ENCODE measurements at regions not wholly inside any gene's neighbourhood (a gene's known extent, or its start where the extent isn't known, plus 50 kb on each side); places are given as distances from the start of the nearest gene placed in this dataset.

DNA sequence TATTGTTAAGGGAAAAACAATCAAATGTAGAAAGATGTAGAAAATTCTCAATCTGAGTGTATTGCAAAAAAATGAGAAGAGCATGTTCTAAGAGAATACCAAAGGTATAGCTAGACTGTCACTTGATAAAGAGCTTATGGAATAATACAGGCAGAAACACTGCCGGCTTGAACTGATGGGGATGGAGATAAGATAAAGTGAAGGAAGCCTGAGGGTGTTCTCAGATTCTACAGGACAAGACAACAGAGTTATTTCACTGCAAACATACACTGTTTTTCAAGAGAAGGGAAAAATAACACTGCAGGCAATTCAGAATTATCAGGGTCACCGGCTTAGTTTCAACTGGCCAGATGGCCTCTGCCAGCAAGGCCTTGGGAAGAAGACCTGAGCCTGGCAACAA, 80.0 kb downstream of the ZNF716 start:
- no peak overlapping the region for H4K91ac ChIP-seq (replicated peaks; ENCODE audit: insufficient read length, low read length)
- H3K4me1 ChIP-seq (replicated peaks in 1 of 4; ENCODE audit: control insufficient read depth in 3 of 4, insufficient read depth in 4 of 4, low read length in 3 of 4), result no peaks in the 10 kb centered on the region
- no peak overlapping the region for H3K4me3 ChIP-seq (ENCODE audit: extremely low read depth in 1 of 4, insufficient read depth in 2 of 4, low read depth in 3 of 4, low read length in 4 of 4)
- ChIA-PET CTCF (ENCODE audit: partially characterized antibody) (no interaction called here), POLR2A (ENCODE audit: partially characterized antibody) (no interaction called here)
- no peaks in the 10 kb centered on the region for H3K36me3 ChIP-seq (ENCODE audit: control insufficient read depth in 2 of 4, insufficient read depth in 4 of 4, low read length in 3 of 4)
- TF ChIP-seq NRF1 (IDR thresholded peaks at IDR 0.05; ENCODE audit: low read depth, low read length) (no peak), CEBPB (IDR thresholded peaks at IDR 0.05; ENCODE audit: low read depth, low read length) (no peak), TAF7 (optimal IDR thresholded peaks at IDR 0.05; ENCODE audit: borderline replicate concordance, low read depth, low read length) (no peak), BACH1 (IDR thresholded peaks at IDR 0.05; ENCODE audit: low read length) (no peak), BRCA1 (IDR thresholded peaks at IDR 0.05; ENCODE audit: low read depth, low read length) (no peak)
- H2BK15ac ChIP-seq (ENCODE audit: low read length), result no peak overlapping the region
- H2AFZ ChIP-seq (ENCODE audit: low read length), result no peak overlapping the region
- no peak overlapping the region for H3K27ac ChIP-seq (ENCODE audit: low read depth, low read length)
- H4K5ac ChIP-seq (ENCODE audit: insufficient read length, low read depth, low read length), result no peak overlapping the region
- H3K23ac ChIP-seq (ENCODE audit: insufficient read length), result no peak overlapping the region
- no peak overlapping the region for H3K4ac ChIP-seq (replicated peaks; ENCODE audit: insufficient read length, low read depth, low read length)
- H3K9me3 ChIP-seq (ENCODE audit: insufficient read depth in 2 of 2, low read depth in 1 of 2, low read length in 1 of 2), result peaks cover 34 to 52% of the 10 kb centered on the region in 2 experiments; a peak in 3 of 4 replicates
- H2BK20ac ChIP-seq (ENCODE audit: low read length), result no peak overlapping the region
- FAIRE-seq (no peak), DNase-seq (ENCODE audit: low read depth in 1 of 2, low spot score in 2 of 2) (no peak)
- H2BK5ac ChIP-seq (ENCODE audit: low read depth, low read length), result no peak overlapping the region
- H3K14ac ChIP-seq (ENCODE audit: insufficient read length), result no peak overlapping the region
- no peak overlapping the region for H2BK120ac ChIP-seq (replicated peaks; ENCODE audit: low read depth, low read length)
- WGBS, 2 experiments (ENCODE audit: extremely low coverage in 1 of 2, insufficient coverage in 1 of 2, insufficient read length in 1 of 2, insufficient replicate concordance in 2 of 2, low coverage in 1 of 2, low lambda C conversion rate in 2 of 2, missing lambda C conversion rate in 1 of 2), result 62% methylated on average over 2 of the region's 2 CpGs; no CpG with 5 or more reads in 1 of the 2 experiments
- no peak overlapping the region for H2BK12ac ChIP-seq (ENCODE audit: low read depth, low read length)
- no peak overlapping the region for H3K56ac ChIP-seq (replicated peaks; ENCODE audit: insufficient read length, low read depth, low read length)
- no peak overlapping the region for H4K8ac ChIP-seq (ENCODE audit: extremely low read depth, insufficient read depth, low read length)
- H3K27me3 ChIP-seq (replicated peaks in 1 of 4; ENCODE audit: control insufficient read depth in 3 of 4, extremely low read depth in 1 of 4, insufficient read depth in 3 of 4, low read length in 3 of 4), result no peaks in the 10 kb centered on the region
- no peaks in the 10 kb centered on the region for H3K79me1 ChIP-seq (ENCODE audit: low read depth, low read length)
- H4K20me1 ChIP-seq (replicated peaks in 1 of 2; ENCODE audit: control insufficient read depth in 1 of 2, insufficient read depth in 2 of 2, low read length in 2 of 2), result no peaks in the 10 kb centered on the region
- no peak overlapping the region for H3K4me2 ChIP-seq (ENCODE audit: insufficient read depth in 1 of 2, low read depth in 2 of 2, low read length in 2 of 2)
- no peaks in the 10 kb centered on the region for H3K23me2 ChIP-seq (ENCODE audit: low read depth, low read length)
- no peaks in the 10 kb centered on the region for H3K79me2 ChIP-seq (ENCODE audit: control insufficient read depth in 1 of 2, insufficient read depth in 2 of 2, low read length in 2 of 2)
- no peak overlapping the region for H3K9ac ChIP-seq (replicated peaks in 1 of 4; ENCODE audit: extremely low read depth in 1 of 4, low read depth in 3 of 4, low read length in 3 of 4)
- H2AK5ac ChIP-seq (ENCODE audit: low read depth, low read length), result no peak overlapping the region
- H3K18ac ChIP-seq (ENCODE audit: extremely low read depth, low read length), result no peak overlapping the region
